Liver (tissue), 8 donors: ENCODE measurements at regions not wholly inside any gene's neighbourhood (a gene's known extent, or its start where the extent isn't known, plus 50 kb on each side); places are given as distances from the start of the nearest gene placed in this dataset.

ENCODE experiments used
- DNase-seq: peaks from one replicate; pipeline ENCODE4 v3.0.0-alpha.2; 2017; ENCODE audit warnings: low spot score
- H3K27ac ChIP-seq, 2 donors: one replicate each; pipeline ENCODE4 v1.7.0; 2013; ENCODE audit warnings: inconsistent platforms in 2 of 2, low read length in 2 of 2, control low read depth in 1 of 2, low read depth in 1 of 2, mild to moderate bottlenecking in 1 of 2
- H3K27me3 ChIP-seq, 4 donors: one replicate each; pipeline versions ENCODE4 v1.6.1 to v1.7.0; 2013; ENCODE audit warnings: low read length in 3 of 4, inconsistent platforms in 1 of 4, mild to moderate bottlenecking in 1 of 4, moderate library complexity in 1 of 4; ENCODE audit not compliant: control insufficient read depth in 4 of 4, insufficient read depth in 4 of 4
- H3K36me3 ChIP-seq, 4 donors: one replicate each; pipeline versions ENCODE4 v1.6.1 to v1.7.0; 2013; ENCODE audit warnings: low read length in 3 of 4, mild to moderate bottlenecking in 3 of 4, low read depth in 1 of 4, moderate library complexity in 1 of 4; ENCODE audit not compliant: control insufficient read depth in 4 of 4, insufficient read depth in 3 of 4
- H3K4me1 ChIP-seq, 4 donors: one replicate each; pipeline versions ENCODE4 v1.6.1 to v1.7.0; 2013; ENCODE audit warnings: low read length in 3 of 4, mild to moderate bottlenecking in 3 of 4, moderate library complexity in 1 of 4; ENCODE audit not compliant: control insufficient read depth in 4 of 4, insufficient read depth in 4 of 4
- H3K4me3 ChIP-seq, 3 donors: one replicate each; pipeline versions ENCODE4 v1.6.1 to v1.7.0; 2013; ENCODE audit warnings: low read length in 3 of 3, control low read depth in 1 of 3, low read depth in 1 of 3, mild to moderate bottlenecking in 1 of 3
- H3K9ac ChIP-seq, 2 donors: one replicate each; pipeline ENCODE4 v1.7.0; 2013; ENCODE audit warnings: low read length in 2 of 2, mild to moderate bottlenecking in 2 of 2, moderate library complexity in 2 of 2, control low read depth in 1 of 2, low read depth in 1 of 2
- H3K9me3 ChIP-seq, 4 donors: one replicate each; pipeline versions ENCODE4 v1.6.1 to v1.7.0; 2013; ENCODE audit warnings: low read length in 3 of 4; ENCODE audit not compliant: control insufficient read depth in 4 of 4
- FOXA1 ChIP-seq: IDR thresholded peaks from 2 replicates; pipeline ENCODE4 v1.6.1; 2016; ENCODE audit warnings: antibody characterized with exemption
- FOXA2 ChIP-seq: IDR thresholded peaks from 2 replicates; pipeline ENCODE4 v1.6.1; 2016; ENCODE audit warnings: antibody characterized with exemption
- RAD21 ChIP-seq, 2 donors: IDR thresholded peaks; 2 replicates each; pipeline ENCODE4 v1.6.1; 2016; ENCODE audit warnings: antibody characterized with exemption in 2 of 2, mild to moderate bottlenecking in 2 of 2
- RXRA ChIP-seq, 2 donors: IDR thresholded peaks; 2 replicates each; pipeline ENCODE4 v1.6.1; 2017 to 2018; ENCODE audit warnings: antibody characterized with exemption in 2 of 2, mild to moderate bottlenecking in 1 of 2
- TAF1 ChIP-seq: conservative IDR thresholded peaks from 2 replicates; pipeline ENCODE4 v1.6.1; 2016; ENCODE audit warnings: antibody characterized with exemption, mild to moderate bottlenecking
- YY1 ChIP-seq: IDR thresholded peaks from 2 replicates; pipeline ENCODE4 v1.6.1; 2016; ENCODE audit warnings: antibody characterized with exemption, mild to moderate bottlenecking
- WGBS: extraction: QIAGEN DNeasy Blood & Tissue Kit; methylation state at CpG from one replicate; pipeline ENCODE4 v1.1.7; 2013; 5-methylcytosine and 5-hydroxymethylcytosine counted together
- TF ChIP-seq, protein P1 (sequence below): IDR thresholded peaks from 2 replicates; pipeline ENCODE4 v1.6.1; 2016; ENCODE audit warnings: antibody characterized with exemption
- TF ChIP-seq, protein P2 (sequence below): IDR thresholded peaks from 2 replicates; pipeline ENCODE4 v1.6.1; 2016; ENCODE audit warnings: antibody characterized with exemption
- TF ChIP-seq, protein P3 (sequence below): fragments of 150-350 bp; IDR thresholded peaks from 2 replicates; pipeline ENCODE4 v1.5.1; 2017; ENCODE audit warnings: improper control_type of control experiment, low read depth, low read length; ENCODE audit not compliant: missing input control
- TF ChIP-seq, protein P4 (sequence below): IDR thresholded peaks from 2 replicates; pipeline ENCODE4 v1.6.1; 2016; ENCODE audit warnings: antibody characterized with exemption, mild to moderate bottlenecking
- donor health status: healthy.
- donor health status: healthy.
- donor health status: healthy.
- donor health status: healthy.
- donor health status: healthy.

DNA sequence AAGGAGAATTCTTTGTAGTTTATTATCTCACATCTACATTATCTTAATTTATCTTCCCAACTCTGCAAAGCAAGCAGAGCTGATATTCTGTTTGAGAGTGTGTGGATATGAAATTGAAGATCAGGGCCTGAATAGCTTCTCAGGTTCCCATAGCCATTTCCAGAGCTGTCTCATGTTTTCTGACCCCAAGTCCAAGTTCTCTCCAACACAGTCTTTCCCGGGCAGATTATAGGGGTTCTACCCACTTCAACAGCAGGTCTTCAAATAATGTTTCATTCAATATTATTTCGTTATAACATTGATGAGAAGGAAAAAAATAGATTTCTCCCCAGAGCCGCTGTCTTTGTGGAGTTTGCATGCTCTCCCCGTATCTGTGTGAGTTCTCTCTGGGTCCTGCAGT, 234.9 kb downstream of the ENC1 start:
- TF ChIP-seq, protein P1, sequence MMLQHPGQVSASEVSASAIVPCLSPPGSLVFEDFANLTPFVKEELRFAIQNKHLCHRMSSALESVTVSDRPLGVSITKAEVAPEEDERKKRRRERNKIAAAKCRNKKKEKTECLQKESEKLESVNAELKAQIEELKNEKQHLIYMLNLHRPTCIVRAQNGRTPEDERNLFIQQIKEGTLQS = no peak
- TF ChIP-seq, protein P2, sequence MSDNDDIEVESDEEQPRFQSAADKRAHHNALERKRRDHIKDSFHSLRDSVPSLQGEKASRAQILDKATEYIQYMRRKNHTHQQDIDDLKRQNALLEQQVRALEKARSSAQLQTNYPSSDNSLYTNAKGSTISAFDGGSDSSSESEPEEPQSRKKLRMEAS = no peak
- TF ChIP-seq, protein P3, sequence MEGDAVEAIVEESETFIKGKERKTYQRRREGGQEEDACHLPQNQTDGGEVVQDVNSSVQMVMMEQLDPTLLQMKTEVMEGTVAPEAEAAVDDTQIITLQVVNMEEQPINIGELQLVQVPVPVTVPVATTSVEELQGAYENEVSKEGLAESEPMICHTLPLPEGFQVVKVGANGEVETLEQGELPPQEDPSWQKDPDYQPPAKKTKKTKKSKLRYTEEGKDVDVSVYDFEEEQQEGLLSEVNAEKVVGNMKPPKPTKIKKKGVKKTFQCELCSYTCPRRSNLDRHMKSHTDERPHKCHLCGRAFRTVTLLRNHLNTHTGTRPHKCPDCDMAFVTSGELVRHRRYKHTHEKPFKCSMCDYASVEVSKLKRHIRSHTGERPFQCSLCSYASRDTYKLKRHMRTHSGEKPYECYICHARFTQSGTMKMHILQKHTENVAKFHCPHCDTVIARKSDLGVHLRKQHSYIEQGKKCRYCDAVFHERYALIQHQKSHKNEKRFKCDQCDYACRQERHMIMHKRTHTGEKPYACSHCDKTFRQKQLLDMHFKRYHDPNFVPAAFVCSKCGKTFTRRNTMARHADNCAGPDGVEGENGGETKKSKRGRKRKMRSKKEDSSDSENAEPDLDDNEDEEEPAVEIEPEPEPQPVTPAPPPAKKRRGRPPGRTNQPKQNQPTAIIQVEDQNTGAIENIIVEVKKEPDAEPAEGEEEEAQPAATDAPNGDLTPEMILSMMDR = no peak
- TF ChIP-seq RXRA (IDR thresholded peaks at IDR 0.05) (no peak), TAF1 (no peak), FOXA1 (no peak), FOXA2 (no peak), YY1 (no peak)
- TF ChIP-seq, protein P4, sequence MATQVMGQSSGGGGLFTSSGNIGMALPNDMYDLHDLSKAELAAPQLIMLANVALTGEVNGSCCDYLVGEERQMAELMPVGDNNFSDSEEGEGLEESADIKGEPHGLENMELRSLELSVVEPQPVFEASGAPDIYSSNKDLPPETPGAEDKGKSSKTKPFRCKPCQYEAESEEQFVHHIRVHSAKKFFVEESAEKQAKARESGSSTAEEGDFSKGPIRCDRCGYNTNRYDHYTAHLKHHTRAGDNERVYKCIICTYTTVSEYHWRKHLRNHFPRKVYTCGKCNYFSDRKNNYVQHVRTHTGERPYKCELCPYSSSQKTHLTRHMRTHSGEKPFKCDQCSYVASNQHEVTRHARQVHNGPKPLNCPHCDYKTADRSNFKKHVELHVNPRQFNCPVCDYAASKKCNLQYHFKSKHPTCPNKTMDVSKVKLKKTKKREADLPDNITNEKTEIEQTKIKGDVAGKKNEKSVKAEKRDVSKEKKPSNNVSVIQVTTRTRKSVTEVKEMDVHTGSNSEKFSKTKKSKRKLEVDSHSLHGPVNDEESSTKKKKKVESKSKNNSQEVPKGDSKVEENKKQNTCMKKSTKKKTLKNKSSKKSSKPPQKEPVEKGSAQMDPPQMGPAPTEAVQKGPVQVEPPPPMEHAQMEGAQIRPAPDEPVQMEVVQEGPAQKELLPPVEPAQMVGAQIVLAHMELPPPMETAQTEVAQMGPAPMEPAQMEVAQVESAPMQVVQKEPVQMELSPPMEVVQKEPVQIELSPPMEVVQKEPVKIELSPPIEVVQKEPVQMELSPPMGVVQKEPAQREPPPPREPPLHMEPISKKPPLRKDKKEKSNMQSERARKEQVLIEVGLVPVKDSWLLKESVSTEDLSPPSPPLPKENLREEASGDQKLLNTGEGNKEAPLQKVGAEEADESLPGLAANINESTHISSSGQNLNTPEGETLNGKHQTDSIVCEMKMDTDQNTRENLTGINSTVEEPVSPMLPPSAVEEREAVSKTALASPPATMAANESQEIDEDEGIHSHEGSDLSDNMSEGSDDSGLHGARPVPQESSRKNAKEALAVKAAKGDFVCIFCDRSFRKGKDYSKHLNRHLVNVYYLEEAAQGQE = no peak
- no peaks in the 10 kb centered on the region for H3K27me3 ChIP-seq
- H3K4me1 ChIP-seq = peaks cover 2 to 17% (median 7%) of the 10 kb centered on the region in 4 donors
- no peaks in the 10 kb centered on the region for H3K36me3 ChIP-seq
- H3K9me3 ChIP-seq = no peaks in the 10 kb centered on the region
- H3K27ac ChIP-seq = no peak overlapping the region
- WGBS = 93% methylated on average over 4 of the region's 4 CpGs
- no peak for DNase-seq
- H3K4me3 ChIP-seq = no peak overlapping the region
- H3K9ac ChIP-seq = no peak overlapping the region

DNA sequence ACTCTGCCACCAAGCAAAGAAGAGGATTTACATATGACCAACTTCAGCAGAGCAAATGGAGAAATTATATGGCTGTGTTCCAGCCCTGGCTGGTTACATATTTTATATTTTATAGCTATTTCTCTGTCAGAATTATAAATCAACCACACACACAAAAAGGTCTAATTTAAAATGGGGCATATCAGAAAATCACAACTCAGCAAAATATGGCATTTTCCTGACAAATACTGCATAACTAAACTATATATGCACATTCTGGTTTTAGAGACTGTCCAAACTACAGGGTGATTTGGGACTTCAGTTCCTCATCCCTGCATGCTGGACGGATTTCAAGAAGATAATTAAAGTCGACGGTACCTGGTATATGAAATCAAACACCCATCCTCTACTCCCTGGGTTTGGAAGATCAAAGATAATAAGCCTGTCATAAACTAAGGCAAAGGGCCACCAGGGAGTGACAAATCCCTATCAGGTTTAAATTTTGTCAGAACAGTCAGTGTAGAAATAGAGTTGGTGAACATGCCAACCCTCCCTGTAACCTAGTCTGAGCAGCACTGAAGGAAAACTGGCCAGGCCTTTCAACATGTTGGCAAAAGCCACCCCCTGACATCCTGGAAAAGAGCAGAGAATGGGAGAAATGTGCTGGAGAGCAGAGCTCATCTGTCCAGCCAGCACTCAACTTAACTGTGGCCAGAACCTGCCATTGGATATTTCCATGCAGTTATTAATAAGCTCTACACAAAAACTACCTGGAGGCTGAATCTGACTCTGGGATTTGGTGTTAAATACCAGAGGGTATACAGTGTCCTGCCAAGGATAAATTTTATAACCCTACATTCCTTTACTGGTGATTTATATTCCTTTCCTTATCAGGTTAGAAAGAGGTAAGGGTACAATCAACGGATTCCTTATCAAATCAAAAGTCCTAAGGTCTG, 235.7 kb downstream of the ENC1 start:
- H3K27ac ChIP-seq = no peak overlapping the region
- H3K9me3 ChIP-seq = no peaks in the 10 kb centered on the region
- no peak overlapping the region for H3K4me3 ChIP-seq
- TF ChIP-seq, protein P3 = peak; percentile 27
- TF ChIP-seq RAD21 (IDR thresholded peaks at IDR 0.05) (peak; percentile 69 to 76), RXRA (IDR thresholded peaks at IDR 0.05) (no peak)
- H3K4me1 ChIP-seq = peaks cover 2 to 19% (median 9%) of the 10 kb centered on the region in 4 donors
- 71% methylated on average over 4 of the region's 4 CpGs for WGBS
- no peak for DNase-seq
- H3K36me3 ChIP-seq = no peaks in the 10 kb centered on the region
- no peaks in the 10 kb centered on the region for H3K27me3 ChIP-seq
- no peak overlapping the region for H3K9ac ChIP-seq
